ENCODE measurements at regions not wholly inside any gene's neighbourhood (a gene's known extent, or its start where the extent isn't known, plus 50 kb on each side); places are given as distances from the start of the nearest gene placed in this dataset.

GRCh38 chr9:88808761-88809354 is 182.4 kb upstream of the S1PR3 start:
- BruUV-seq (replicated peaks): no TSS peak
- Histone ChIP-seq H3K4me3 (ENCODE audit: low read depth in 2 of 2, low read length in 2 of 2) (no peak overlapping the region), H3K4me1 (ENCODE audit: control insufficient read depth, insufficient read depth, low read length) (no peaks in the 10 kb centered on the region), H3K36me3 (ENCODE audit: control insufficient read depth, insufficient read depth, low read length) (no peaks in the 10 kb centered on the region), H3K9me3 (ENCODE audit: control insufficient read depth, insufficient read depth, low read depth, low read length) (no peaks in the 10 kb centered on the region), H3K27ac (ENCODE audit: low read length) (no peak overlapping the region), H3K27me3 (ENCODE audit: control insufficient read depth, insufficient read depth, low read length) (no peaks in the 10 kb centered on the region)
- in situ Hi-C loops (cut with HindIII; ENCODE audit: low pct_unique_long_range_greater_than_20kb, low sequenced_read_pairs) (no loop called here), intact Hi-C loops (cut with micrococcal nuclease; ENCODE audit: unreplicated experiment) (no loop called here)
- ATAC-seq (no peak), DNase-seq (ENCODE audit: low read depth, low spot score) (no peak)
- ChIA-PET CTCF (no interaction called here), POLR2A (no interaction called here)
- no peak for TF ChIP-seq CTCF (IDR thresholded peaks at IDR 0.05)
- no peak for TF ChIP-seq TCF7L2 (IDR thresholded peaks at IDR 0.05; ENCODE audit: low read depth, low read length)
- TF ChIP-seq REST (IDR thresholded peaks at IDR 0.05; ENCODE audit: insufficient read depth in 1 of 2, low read depth in 2 of 2, low read length in 1 of 2): no peak
- TF ChIP-seq POLR2AphosphoS5 (IDR thresholded peaks at IDR 0.05; ENCODE audit: low read depth, low read length): no peak
- TF ChIP-seq SIN3A (IDR thresholded peaks at IDR 0.05; ENCODE audit: borderline replicate concordance, insufficient read depth, low read depth, low read length): no peak

GRCh38 chr9:88809355-88810161 is 181.7 kb upstream of the S1PR3 start:
- Histone ChIP-seq H3K4me3 (ENCODE audit: low read depth in 2 of 2, low read length in 2 of 2) (no peak overlapping the region), H3K27me3 (ENCODE audit: control insufficient read depth, insufficient read depth, low read length) (no peaks in the 10 kb centered on the region), H3K4me1 (ENCODE audit: control insufficient read depth, insufficient read depth, low read length) (no peaks in the 10 kb centered on the region), H3K9me3 (ENCODE audit: control insufficient read depth, insufficient read depth, low read depth, low read length) (no peaks in the 10 kb centered on the region), H3K27ac (ENCODE audit: low read length) (no peak overlapping the region), H3K36me3 (ENCODE audit: control insufficient read depth, insufficient read depth, low read length) (no peaks in the 10 kb centered on the region)
- ATAC-seq: no peak
- DNase-seq (ENCODE audit: low read depth, low spot score): no peak
- no TSS peak for BruUV-seq (replicated peaks)
- in situ Hi-C loops (cut with HindIII; ENCODE audit: low pct_unique_long_range_greater_than_20kb, low sequenced_read_pairs) (no loop called here), intact Hi-C loops (cut with micrococcal nuclease; ENCODE audit: unreplicated experiment) (no loop called here)
- ChIA-PET CTCF (no interaction called here), POLR2A (no interaction called here)
- no peak for TF ChIP-seq CTCF (IDR thresholded peaks at IDR 0.05)
- no peak for TF ChIP-seq SIN3A (IDR thresholded peaks at IDR 0.05; ENCODE audit: borderline replicate concordance, insufficient read depth, low read depth, low read length)
